KBM-7 (cell line): ENCODE measurements at regions not wholly inside any gene's neighbourhood (a gene's known extent, or its start where the extent isn't known, plus 50 kb on each side); places are given as distances from the start of the nearest gene placed in this dataset.
"Not testable (repeated sequence)": the region's sequence is repeated elsewhere in the genome, so short reads cannot be mapped to it uniquely, and the experiment has no call there.

Experiments used
- DNase-seq: peaks from one replicate; pipeline ENCODE4 v3.0.0-alpha.2; 2015
- in situ Hi-C: fragments of 300-500 bp; cut with MboI; formaldehyde crosslinking; loops from 2 replicates; pipeline ENCODE4 v1.14.3; 2020; ENCODE audit warnings: low sequenced_read_pairs, low pct_unique_long_range_greater_than_20kb, mixed read lengths

- DNase-seq, result no peak
- in situ Hi-C loops, result no loop called here
These were observed 385.8 kb upstream of the SMIM30 start for GRCh38 chr7:113504142-113504541.

- DNase-seq, in situ Hi-C loops: not testable (repeated sequence)
These were observed 378.2 kb upstream of the SMIM30 start for GRCh38 chr7:113496586-113496985.

DNA sequence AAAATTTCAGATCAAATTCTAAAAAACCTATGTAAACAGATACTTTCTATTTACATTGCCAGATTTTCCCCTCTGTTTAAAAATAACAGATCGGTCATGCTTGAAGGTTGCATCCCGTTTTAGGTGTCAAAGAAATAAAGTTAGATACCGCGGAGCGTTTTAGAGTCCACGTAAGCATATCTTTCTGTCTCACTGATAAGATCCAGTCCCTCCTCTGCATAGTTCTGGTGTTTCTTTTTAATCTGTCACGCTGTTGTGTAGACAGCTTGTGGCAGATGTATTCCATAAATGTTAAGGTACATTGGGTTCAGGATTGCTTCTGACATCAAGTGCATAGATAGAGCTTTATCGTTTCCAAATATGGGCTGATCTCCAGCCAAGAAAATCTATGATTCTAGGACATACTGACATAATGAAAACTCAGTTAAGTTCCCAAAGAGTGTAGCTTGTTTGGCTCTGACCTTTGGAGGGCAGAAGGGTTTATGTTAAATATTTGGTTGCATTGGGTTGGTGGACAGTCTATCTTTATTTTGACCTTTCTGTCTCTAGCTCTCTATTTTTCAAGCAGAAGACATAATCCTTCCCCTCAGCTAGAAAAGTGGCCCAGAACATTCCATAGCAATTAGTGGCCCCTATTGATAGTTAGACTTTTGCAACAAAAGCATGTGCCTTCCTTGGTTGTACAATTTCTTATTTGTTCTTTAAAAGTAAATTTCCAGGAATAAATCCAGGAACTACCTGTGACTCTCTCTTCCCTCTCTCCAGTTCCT lies 376.6 kb upstream of the SMIM30 start:
- DNase-seq, in situ Hi-C loops: not testable (repeated sequence)

GRCh38 chr7:113491305-113491704 lies 373.0 kb upstream of the SMIM30 start:
- no peak for DNase-seq
- in situ Hi-C loops, result no loop called here

GRCh38 chr7:113487925-113488731 lies 369.8 kb upstream of the SMIM30 start:
- no peak for DNase-seq
- in situ Hi-C loops, result no loop called here

DNA sequence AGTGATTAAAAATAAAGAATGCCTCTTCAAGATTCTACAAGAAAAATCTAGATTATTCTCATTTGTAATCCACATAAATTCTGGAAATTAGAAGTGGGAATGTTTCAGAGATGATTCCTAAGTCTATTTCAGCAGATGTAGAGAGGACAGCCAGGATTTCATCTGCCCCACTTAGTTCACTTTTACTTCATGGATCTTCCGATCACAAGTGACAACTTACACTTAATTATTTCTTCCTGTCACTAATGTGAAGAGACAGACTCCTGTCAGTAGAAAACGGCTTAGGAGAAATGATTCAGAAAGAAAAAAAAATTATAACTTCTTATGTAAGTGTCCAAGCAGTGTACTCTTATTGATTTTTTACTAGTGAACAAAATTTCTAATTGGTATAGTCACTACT lies 368.2 kb upstream of the SMIM30 start:
- in situ Hi-C loops, result no loop called here
- no peak for DNase-seq

- in situ Hi-C loops, result no loop called here
- DNase-seq, result no peak
These were observed 365.3 kb upstream of the SMIM30 start for GRCh38 chr7:113483657-113484056.

DNA sequence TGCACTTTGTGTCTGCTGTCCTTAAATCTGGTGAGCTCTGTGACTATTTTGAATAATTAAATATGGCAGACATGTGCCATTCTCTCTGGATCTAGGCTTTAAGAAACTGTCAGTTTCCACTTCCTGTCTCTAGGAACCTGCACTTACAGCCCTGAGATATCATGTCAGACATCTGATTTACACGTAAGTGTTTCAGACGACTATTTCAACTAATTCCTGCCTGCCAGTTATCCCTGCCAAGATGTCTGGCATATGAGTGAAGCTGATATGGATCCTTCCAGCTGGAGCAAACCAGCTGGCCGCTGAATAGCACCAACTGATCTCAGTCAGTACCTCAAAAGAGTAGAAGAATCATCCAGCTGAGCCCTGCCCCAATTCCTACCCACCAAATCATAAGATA lies 362.2 kb upstream of the SMIM30 start:
- DNase-seq, result no peak
- in situ Hi-C loops, result no loop called here

DNA sequence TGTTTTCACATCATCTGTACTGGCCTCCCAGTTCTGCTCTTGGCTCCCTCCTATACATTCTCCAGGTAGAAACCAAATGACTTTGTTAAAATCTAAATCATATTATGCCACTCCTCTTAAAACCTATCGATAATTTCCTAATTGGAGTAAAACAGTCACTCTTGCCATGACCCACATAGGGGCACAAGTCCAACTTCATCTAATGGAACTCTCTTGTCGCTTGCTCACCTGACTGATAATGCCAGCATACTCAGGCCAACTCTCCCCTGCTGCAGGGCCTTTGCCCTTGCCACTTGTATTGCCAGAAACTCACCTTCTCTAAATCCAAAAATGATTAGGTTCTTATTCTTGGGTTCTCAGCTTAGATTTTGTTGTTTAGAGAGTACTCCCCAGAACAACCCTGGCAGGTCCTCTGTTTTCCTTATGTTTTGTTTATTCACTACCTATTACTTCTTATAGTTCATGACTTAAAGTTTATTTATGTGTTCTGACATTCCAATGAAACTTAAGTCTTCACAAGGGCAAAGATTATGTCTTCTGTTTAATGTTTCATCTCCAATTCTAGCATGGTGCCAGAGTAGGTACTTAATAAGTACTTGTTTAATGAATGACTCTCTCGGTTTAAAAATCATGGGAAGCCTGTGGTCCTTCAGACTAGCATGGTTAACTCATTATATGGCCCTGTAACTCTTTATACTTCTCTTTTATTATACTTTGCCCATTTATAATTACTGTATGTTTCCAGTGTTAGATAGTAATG lies 345.9 kb upstream of the SMIM30 start:
- DNase-seq, result no peak
- in situ Hi-C loops, result no loop called here

GRCh38 chr7:113460067-113460466 lies 341.7 kb upstream of the SMIM30 start:
- in situ Hi-C loops, result no loop called here

GRCh38 chr7:113456533-113456932 lies 338.2 kb upstream of the SMIM30 start:
- no peak for DNase-seq
- in situ Hi-C loops, result no loop called here

More at GRCh38 chr7:113460067-113460466, 341.7 kb upstream of the SMIM30 start:
- no peak for DNase-seq

- in situ Hi-C loops, result no loop called here
- no peak for DNase-seq
These were observed 336.3 kb upstream of the SMIM30 start for GRCh38 chr7:113454597-113455169.

GRCh38 chr7:113452245-113452644 lies 333.9 kb upstream of the SMIM30 start:
- no peak for DNase-seq
- in situ Hi-C loops, result no loop called here

DNA sequence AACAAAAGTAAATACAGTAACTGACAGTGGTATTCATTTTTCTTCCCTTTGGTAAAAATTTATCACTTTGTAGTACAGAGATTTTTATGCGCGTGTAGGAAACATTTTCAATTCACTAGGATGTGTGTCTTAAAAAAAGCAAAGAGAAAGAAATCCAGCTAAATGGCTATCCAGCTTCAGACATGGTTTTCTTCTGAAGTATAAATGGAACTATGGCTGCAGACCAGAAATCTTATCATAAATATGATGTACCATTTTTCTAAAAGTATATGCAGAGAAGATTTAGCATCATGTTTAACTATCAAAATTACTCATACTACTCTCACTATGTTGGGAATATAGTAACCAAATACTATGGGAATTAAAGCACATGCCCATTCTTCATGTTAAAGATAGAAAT lies 328.4 kb upstream of the SMIM30 start:
- no peak for DNase-seq
- in situ Hi-C loops, result no loop called here

DNA sequence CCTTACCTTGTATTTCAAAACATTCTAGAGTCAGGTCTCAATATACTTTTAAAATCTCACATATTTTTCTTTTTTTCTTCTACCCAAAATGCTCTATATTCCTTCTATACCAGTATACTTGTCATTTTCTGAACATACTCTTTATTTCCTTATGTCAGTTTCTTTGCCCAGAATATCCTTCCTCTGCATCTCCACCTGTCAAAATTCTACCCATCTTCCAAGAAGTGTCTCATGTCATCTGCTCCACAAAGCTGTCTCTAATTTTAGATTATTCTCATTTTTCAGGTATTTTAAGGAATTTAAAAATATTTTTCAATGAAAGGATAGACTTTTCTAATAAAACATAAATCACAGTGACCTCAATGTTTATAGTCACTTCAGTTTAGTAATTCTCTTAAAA lies 328.0 kb upstream of the SMIM30 start:
- in situ Hi-C loops, result no loop called here
- no peak for DNase-seq

DNA sequence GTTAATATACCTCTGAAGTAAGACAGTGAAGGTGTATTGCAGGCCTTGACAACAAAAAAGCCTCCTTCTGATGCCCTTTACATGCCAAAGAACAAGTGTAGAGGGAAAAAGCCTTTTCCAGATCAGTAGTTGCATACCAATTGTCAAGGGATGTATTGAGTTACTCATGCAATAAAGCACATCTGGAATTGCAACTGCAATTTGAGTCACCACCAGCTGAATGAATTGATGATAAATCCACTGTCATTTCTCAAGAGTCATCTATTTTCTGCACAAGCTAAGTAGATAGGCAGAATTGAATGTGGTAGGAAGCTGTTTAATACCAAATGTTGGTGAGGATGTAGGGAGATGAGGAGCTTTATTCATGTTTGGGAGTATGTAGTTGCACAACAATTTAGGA lies 325.9 kb upstream of the SMIM30 start:
- in situ Hi-C loops, result no loop called here
- no peak for DNase-seq

DNA sequence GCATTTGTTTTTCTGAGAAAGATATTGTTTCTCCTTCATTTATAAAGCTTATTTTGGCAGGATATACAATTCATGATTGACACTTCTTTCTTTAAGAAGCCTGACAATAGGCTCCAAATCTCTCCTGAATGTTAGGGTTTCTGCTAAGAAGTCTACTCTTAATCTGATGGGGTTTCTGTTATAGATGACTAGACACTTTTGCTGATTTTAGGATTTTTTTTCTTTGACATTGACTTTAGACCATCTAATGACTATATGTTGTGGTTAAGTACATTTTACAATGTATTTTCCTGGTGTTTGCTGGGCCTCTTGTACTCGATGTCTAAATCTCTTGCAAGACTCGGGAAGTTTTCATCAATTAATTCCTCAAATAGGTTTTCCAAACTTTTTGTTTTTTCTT lies 321.8 kb upstream of the SMIM30 start:
- in situ Hi-C loops, result no loop called here
- DNase-seq, result no peak

- no peak for DNase-seq
- in situ Hi-C loops, result no loop called here
These were observed 313.1 kb upstream of the SMIM30 start for GRCh38 chr7:113431406-113431805.

DNA sequence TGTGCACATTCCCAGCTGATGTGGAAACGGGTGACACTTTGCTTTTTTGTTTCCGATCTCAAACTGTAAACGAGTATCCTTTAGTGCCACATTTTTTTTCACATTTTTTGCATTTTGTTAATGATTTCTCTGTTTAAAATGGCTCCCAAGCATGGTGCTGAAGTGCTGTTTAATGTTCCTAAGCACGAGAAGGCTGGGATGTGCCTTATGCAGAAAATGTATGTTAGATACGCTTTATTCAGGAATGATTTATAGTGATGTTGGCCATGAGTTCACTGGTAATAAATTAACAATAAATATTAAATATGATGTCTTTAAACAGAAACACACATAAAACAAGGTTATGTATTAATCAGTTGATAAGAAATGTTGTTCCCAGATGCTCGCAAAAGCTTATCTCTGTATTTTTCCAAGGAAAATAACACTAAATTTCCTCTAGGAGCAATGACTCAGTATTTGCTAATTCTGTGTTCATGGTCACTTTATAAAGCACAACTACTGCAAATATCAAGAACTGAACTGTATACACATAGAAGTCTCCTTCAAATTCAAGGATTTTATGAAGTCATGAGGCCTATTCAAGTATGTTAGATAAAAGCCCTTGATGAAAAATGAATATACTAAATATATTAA lies 305.9 kb upstream of the SMIM30 start:
- in situ Hi-C loops, result no loop called here
- no peak for DNase-seq
